Astrocyte (in vitro differentiated cells and primary cell): ENCODE measurements at regions not wholly inside any gene's neighbourhood (a gene's known extent, or its start where the extent isn't known, plus 50 kb on each side); places are given as distances from the start of the nearest gene placed in this dataset.

Experiments
- DNase-seq: peaks from one replicate; pipeline ENCODE4 v3.0.0-alpha.2; 2010; ENCODE audit warnings: low read depth
- FAIRE-seq: peaks from 2 replicates; lab custom pipeline; 2011; peaks lifted over from hg19 to GRCh38; lab: Jason Lieb, UNC
- H2AFZ ChIP-seq: 2 replicates; pipeline ENCODE4 v1.6.0; 2012; ENCODE audit warnings: low read depth, low read length, inconsistent platforms
- H3K27ac ChIP-seq: 2 replicates; pipeline ENCODE4 v1.5.1; 2011; ENCODE audit warnings: low read depth, low read length, inconsistent platforms
- H3K27me3 ChIP-seq: 2 replicates; pipeline ENCODE4 v1.6.0; 2011; ENCODE audit warnings: low read length, inconsistent platforms; ENCODE audit not compliant: insufficient read depth
- H3K36me3 ChIP-seq: 2 replicates; pipeline ENCODE4 v1.5.1; 2011; ENCODE audit warnings: low read length, inconsistent platforms; ENCODE audit not compliant: insufficient read depth
- H3K4me1 ChIP-seq: 2 replicates; pipeline ENCODE4 v1.5.1; 2011; ENCODE audit warnings: low read length, inconsistent platforms; ENCODE audit not compliant: insufficient read depth
- H3K4me2 ChIP-seq: 2 replicates; pipeline ENCODE4 v1.6.0; 2012; ENCODE audit warnings: low read length, inconsistent platforms
- H3K4me3 ChIP-seq: 2 replicates; pipeline ENCODE4 v1.5.1; 2011; ENCODE audit warnings: low read depth, mild to moderate bottlenecking, low read length, inconsistent platforms; ENCODE audit not compliant: insufficient read depth
- H3K79me2 ChIP-seq: 2 replicates; pipeline ENCODE4 v1.6.0; 2012; ENCODE audit warnings: mild to moderate bottlenecking, low read length, inconsistent platforms; ENCODE audit not compliant: insufficient read depth
- H3K9ac ChIP-seq: 2 replicates; pipeline ENCODE4 v1.6.0; 2012; ENCODE audit warnings: mild to moderate bottlenecking, low read length, inconsistent platforms
- H3K9me3 ChIP-seq: 2 replicates; pipeline ENCODE4 v1.5.1; 2012; ENCODE audit warnings: low read depth, mild to moderate bottlenecking, low read length, inconsistent platforms; ENCODE audit not compliant: insufficient read depth
- H4K20me1 ChIP-seq: 2 replicates; pipeline ENCODE4 v1.6.0; 2012; ENCODE audit warnings: low read length, inconsistent platforms; ENCODE audit not compliant: insufficient read depth
- H3K27ac Mint-ChIP-seq: one replicate; pipeline ENCODE4 v1.8.0; 2021; ENCODE audit warnings: mild to moderate bottlenecking, mixed read lengths; ENCODE audit not compliant: unreplicated experiment
- H3K27me3 Mint-ChIP-seq: one replicate; pipeline ENCODE4 v1.8.0; 2021; ENCODE audit warnings: low read depth, mixed read lengths; ENCODE audit not compliant: unreplicated experiment
- H3K36me3 Mint-ChIP-seq: one replicate; pipeline ENCODE4 v1.8.0; 2021; ENCODE audit warnings: low read depth, mixed read lengths; ENCODE audit not compliant: unreplicated experiment
- H3K4me1 Mint-ChIP-seq: one replicate; pipeline ENCODE4 v1.8.0; 2021; ENCODE audit warnings: low read depth, mixed read lengths; ENCODE audit not compliant: unreplicated experiment
- H3K4me3 Mint-ChIP-seq: one replicate; pipeline ENCODE4 v1.8.0; 2021; ENCODE audit warnings: mild to moderate bottlenecking, moderate library complexity, mixed read lengths; ENCODE audit not compliant: unreplicated experiment
- H3K9me3 Mint-ChIP-seq: one replicate; pipeline ENCODE4 v1.8.0; 2021; ENCODE audit warnings: mild to moderate bottlenecking, mixed read lengths; ENCODE audit not compliant: unreplicated experiment
- CTCF ChIP-seq: IDR thresholded peaks from 2 replicates; pipeline ENCODE4 v1.5.1; 2011; ENCODE audit warnings: low read depth, mild to moderate bottlenecking, inconsistent platforms, low read length, moderate library complexity; ENCODE audit not compliant: insufficient read depth
- EZH2 ChIP-seq: IDR thresholded peaks from 2 replicates; pipeline ENCODE4 v1.6.1; 2012; ENCODE audit warnings: mild to moderate bottlenecking, low read length, inconsistent platforms; ENCODE audit not compliant: insufficient read depth

GRCh38 chr5:99460701-99461100 is 531.9 kb upstream of the CHD1 start:
- Mint-ChIP-seq H3K36me3 (no peaks in the 10 kb centered on the region), H3K4me3 (no peak overlapping the region), H3K9me3 (no peaks in the 10 kb centered on the region), H3K4me1 (peaks cover 12% of the 10 kb centered on the region), H3K27ac (no peak overlapping the region), H3K27me3 (no peaks in the 10 kb centered on the region)
- TF ChIP-seq EZH2 (no peak), CTCF (no peak)
- FAIRE-seq (no peak), DNase-seq (no peak)
- Histone ChIP-seq H3K9me3 (no peaks in the 10 kb centered on the region), H3K27ac (no peak overlapping the region), H2AFZ (no peak overlapping the region), H4K20me1 (no peaks in the 10 kb centered on the region), H3K4me2 (no peak overlapping the region), H3K79me2 (no peaks in the 10 kb centered on the region), H3K9ac (no peak overlapping the region), H3K4me1 (no peaks in the 10 kb centered on the region), H3K27me3 (no peaks in the 10 kb centered on the region), H3K4me3 (no peak overlapping the region), H3K36me3 (no peaks in the 10 kb centered on the region)

GRCh38 chr5:99453196-99453595 is 524.4 kb upstream of the CHD1 start:
- Histone ChIP-seq H3K4me2 (no peak overlapping the region), H4K20me1 (no peaks in the 10 kb centered on the region), H3K9me3 (no peaks in the 10 kb centered on the region), H2AFZ (no peak overlapping the region), H3K4me3 (no peak overlapping the region), H3K79me2 (no peaks in the 10 kb centered on the region), H3K4me1 (no peaks in the 10 kb centered on the region), H3K9ac (no peak overlapping the region), H3K27me3 (no peaks in the 10 kb centered on the region), H3K36me3 (no peaks in the 10 kb centered on the region), H3K27ac (no peak overlapping the region)
- Mint-ChIP-seq H3K4me3 (no peak overlapping the region), H3K27ac (no peak overlapping the region), H3K36me3 (no peaks in the 10 kb centered on the region), H3K9me3 (no peaks in the 10 kb centered on the region), H3K27me3 (no peaks in the 10 kb centered on the region), H3K4me1 (no peaks in the 10 kb centered on the region)
- FAIRE-seq (no peak), DNase-seq (no peak)
- no peak for TF ChIP-seq CTCF
- no peak for TF ChIP-seq EZH2

- Histone ChIP-seq H2AFZ (no peak overlapping the region), H3K4me3 (no peak overlapping the region), H4K20me1 (no peaks in the 10 kb centered on the region), H3K27ac (no peak overlapping the region), H3K9ac (no peak overlapping the region), H3K36me3 (no peaks in the 10 kb centered on the region), H3K9me3 (no peaks in the 10 kb centered on the region), H3K4me2 (no peak overlapping the region), H3K27me3 (no peaks in the 10 kb centered on the region), H3K4me1 (no peaks in the 10 kb centered on the region), H3K79me2 (no peaks in the 10 kb centered on the region)
- no peak for TF ChIP-seq EZH2
- no peak for TF ChIP-seq CTCF
- DNase-seq: peak; percentile 76
- H3K4me1 Mint-ChIP-seq: no peaks in the 10 kb centered on the region
- no peaks in the 10 kb centered on the region for H3K36me3 Mint-ChIP-seq
- H3K27ac Mint-ChIP-seq: no peak overlapping the region
- H3K4me3 Mint-ChIP-seq: no peak overlapping the region
- FAIRE-seq: no peak
- no peaks in the 10 kb centered on the region for H3K27me3 Mint-ChIP-seq
- H3K9me3 Mint-ChIP-seq: no peaks in the 10 kb centered on the region
Measured at GRCh38 chr5:99449786-99450185, 521.0 kb upstream of the CHD1 start.
